NCI-H187 treated with DMSO at 0.1 percent for 48 hours (cell line): ENCODE measurements at regions not wholly inside any gene's neighbourhood (a gene's known extent, or its start where the extent isn't known, plus 50 kb on each side); places are given as distances from the start of the nearest gene placed in this dataset.

Experiments used
- DNase-seq: peaks from one replicate; lab custom pipeline; 2025; lab: John Stamatoyannopoulos, UW

GRCh38 chr21:38984982-38985567 lies 179.3 kb downstream of the ETS2 start:
- DNase-seq, result no peak

- no peak for DNase-seq
Observed at GRCh38 chr21:38984568-38984967, 178.8 kb downstream of the ETS2 start.

- no peak for DNase-seq
Observed at GRCh38 chr21:38983560-38983959, 177.8 kb downstream of the ETS2 start.

- DNase-seq, result no peak
Observed at GRCh38 chr21:38982804-38983203, 177.1 kb downstream of the ETS2 start.

GRCh38 chr21:38982096-38982495 lies 176.4 kb downstream of the ETS2 start:
- no peak for DNase-seq

- DNase-seq, result no peak
Observed at GRCh38 chr21:38980416-38981313, 174.9 kb downstream of the ETS2 start.

- no peak for DNase-seq
Observed at GRCh38 chr21:38979271-38980121, 173.8 kb downstream of the ETS2 start.

GRCh38 chr21:38976900-38977299 lies 171.2 kb downstream of the ETS2 start:
- DNase-seq, result no peak

- DNase-seq, result no peak
Observed at GRCh38 chr21:38973552-38973951, 167.8 kb downstream of the ETS2 start.

GRCh38 chr21:38972078-38972477 lies 166.3 kb downstream of the ETS2 start:
- DNase-seq, result no peak

GRCh38 chr21:38970765-38971164 lies 165.0 kb downstream of the ETS2 start:
- no peak for DNase-seq

GRCh38 chr21:38968887-38969543 lies 163.3 kb downstream of the ETS2 start:
- DNase-seq, result peak; percentile 40

GRCh38 chr21:38965910-38966504 lies 160.3 kb downstream of the ETS2 start:
- peak; percentile 38 for DNase-seq

- no peak for DNase-seq
Observed at GRCh38 chr21:38965241-38965640, 159.5 kb downstream of the ETS2 start.

GRCh38 chr21:38963006-38963405 lies 157.3 kb downstream of the ETS2 start:
- no peak for DNase-seq

GRCh38 chr21:38960251-38960650 lies 154.5 kb downstream of the ETS2 start:
- no peak for DNase-seq

GRCh38 chr21:38959692-38960061 lies 153.9 kb downstream of the ETS2 start:
- no peak for DNase-seq

GRCh38 chr21:38958940-38959691 lies 153.4 kb downstream of the ETS2 start:
- no peak for DNase-seq

GRCh38 chr21:38958323-38958705 lies 152.6 kb downstream of the ETS2 start:
- no peak for DNase-seq

GRCh38 chr21:38957575-38958322 lies 152.0 kb downstream of the ETS2 start:
- DNase-seq, result no peak
